ENCODE measurements at regions not wholly inside any gene's neighbourhood (a gene's known extent, or its start where the extent isn't known, plus 50 kb on each side); places are given as distances from the start of the nearest gene placed in this dataset.

DNA sequence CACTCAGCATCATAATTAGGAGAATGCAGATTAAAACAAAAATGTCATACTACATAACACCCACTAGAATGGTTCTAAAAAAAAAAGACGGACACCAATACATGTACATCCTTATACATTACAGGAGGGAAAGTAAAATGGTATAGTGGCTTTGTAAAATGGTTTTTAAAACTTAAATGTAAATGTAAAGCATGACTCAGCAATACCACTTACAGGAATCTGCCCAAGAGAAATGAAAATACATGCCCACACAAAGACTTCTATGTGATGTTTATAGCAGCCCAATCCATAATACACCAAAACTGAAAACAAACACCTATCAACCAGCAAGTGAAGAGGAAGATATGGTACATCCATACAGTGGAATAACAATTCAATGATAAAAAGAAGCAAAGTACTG, 939.1 kb upstream of the ACO1 start:
- DNase-seq (ENCODE audit: extremely low spot score) = no peak
- ChIA-PET CTCF (no interaction called here), POLR2A (no interaction called here)
- TF ChIP-seq, protein P1, sequence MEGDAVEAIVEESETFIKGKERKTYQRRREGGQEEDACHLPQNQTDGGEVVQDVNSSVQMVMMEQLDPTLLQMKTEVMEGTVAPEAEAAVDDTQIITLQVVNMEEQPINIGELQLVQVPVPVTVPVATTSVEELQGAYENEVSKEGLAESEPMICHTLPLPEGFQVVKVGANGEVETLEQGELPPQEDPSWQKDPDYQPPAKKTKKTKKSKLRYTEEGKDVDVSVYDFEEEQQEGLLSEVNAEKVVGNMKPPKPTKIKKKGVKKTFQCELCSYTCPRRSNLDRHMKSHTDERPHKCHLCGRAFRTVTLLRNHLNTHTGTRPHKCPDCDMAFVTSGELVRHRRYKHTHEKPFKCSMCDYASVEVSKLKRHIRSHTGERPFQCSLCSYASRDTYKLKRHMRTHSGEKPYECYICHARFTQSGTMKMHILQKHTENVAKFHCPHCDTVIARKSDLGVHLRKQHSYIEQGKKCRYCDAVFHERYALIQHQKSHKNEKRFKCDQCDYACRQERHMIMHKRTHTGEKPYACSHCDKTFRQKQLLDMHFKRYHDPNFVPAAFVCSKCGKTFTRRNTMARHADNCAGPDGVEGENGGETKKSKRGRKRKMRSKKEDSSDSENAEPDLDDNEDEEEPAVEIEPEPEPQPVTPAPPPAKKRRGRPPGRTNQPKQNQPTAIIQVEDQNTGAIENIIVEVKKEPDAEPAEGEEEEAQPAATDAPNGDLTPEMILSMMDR (IDR thresholded peaks at IDR 0.05; ENCODE audit: control extremely low read depth, extremely low read depth, low read depth, missing control alignments) = no peak

DNA sequence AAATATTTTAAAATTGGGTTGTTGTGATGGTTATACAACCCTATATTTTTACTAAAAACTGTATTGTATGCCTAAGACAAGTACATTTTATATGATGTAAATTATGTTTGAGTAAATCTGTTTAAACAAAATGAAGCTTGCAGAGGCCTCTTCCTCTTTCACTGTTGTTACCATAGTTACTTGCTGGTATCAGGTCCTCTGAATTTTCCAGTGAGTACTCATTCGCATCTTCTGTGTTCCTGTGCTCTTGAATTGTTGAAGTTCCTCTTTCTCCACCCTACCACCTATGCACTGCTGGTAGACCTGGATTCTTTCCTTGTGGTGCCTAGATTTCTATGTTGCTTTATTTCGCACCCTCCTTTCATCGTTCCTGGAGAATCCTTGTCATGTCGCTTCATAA, 938.5 kb upstream of the ACO1 start:
- CTCF ChIA-PET = no interaction called here
- peak; percentile 14 for DNase-seq (ENCODE audit: extremely low spot score)
- POLR2A ChIA-PET = no interaction called here
- TF ChIP-seq, protein P1 (IDR thresholded peaks at IDR 0.05; ENCODE audit: control extremely low read depth, extremely low read depth, low read depth, missing control alignments) = no peak

DNA sequence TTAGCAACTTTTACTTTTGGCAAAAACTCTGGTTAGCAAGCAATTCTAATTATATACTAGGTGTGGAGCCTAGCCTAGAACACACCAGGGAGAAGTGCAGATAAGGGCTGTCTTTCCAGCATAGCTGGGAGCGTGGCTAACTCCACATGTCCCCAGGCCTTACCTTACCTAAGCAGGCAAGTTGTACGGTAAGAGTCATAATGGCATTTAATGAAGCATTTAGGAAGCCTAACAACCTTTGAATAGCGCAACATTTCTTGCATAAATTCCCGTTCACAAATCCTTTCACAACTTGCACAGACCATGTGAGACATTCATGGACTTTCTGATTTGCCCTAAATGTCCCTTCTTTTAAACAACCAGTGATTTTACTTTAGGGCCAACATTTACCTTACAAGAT, 917.4 kb upstream of the ACO1 start:
- TF ChIP-seq, protein P1 (IDR thresholded peaks at IDR 0.05; ENCODE audit: control extremely low read depth, extremely low read depth, low read depth, missing control alignments) = no peak
- POLR2A ChIA-PET = no interaction called here
- no peak for DNase-seq (ENCODE audit: extremely low spot score)

DNA sequence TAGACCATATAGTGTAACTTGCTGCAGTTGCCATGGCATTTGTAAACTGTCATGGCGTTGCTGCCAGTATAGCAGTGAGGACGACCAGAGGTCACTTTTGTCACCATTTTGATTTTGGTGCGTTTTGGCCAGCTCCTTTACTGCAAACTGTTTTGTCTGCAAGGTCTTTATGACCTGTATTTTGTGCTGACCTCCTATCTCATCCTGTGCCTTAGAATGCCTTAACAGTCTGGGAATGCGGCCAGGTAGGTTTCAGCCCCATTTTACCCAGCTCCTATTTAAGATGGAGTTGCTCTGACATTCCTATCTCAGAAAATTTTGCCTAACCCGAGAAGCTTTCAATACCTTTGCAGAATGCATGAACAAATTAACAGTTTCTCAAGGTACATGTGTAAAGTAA, 914.4 kb upstream of the ACO1 start:
- TF ChIP-seq, protein P1 (IDR thresholded peaks at IDR 0.05; ENCODE audit: control extremely low read depth, extremely low read depth, low read depth, missing control alignments) = no peak
- CTCF ChIA-PET = interaction anchor here (2.7 kb wide), 1 partner anchor 20 kb away, joined by 9 read pairs; no protein-coding TSS in a partner anchor
- DNase-seq (ENCODE audit: extremely low spot score) = no peak
- POLR2A ChIA-PET = no interaction called here

More for the DNA sequence above, 917.4 kb upstream of the ACO1 start:
- CTCF ChIA-PET = no interaction called here

DNA sequence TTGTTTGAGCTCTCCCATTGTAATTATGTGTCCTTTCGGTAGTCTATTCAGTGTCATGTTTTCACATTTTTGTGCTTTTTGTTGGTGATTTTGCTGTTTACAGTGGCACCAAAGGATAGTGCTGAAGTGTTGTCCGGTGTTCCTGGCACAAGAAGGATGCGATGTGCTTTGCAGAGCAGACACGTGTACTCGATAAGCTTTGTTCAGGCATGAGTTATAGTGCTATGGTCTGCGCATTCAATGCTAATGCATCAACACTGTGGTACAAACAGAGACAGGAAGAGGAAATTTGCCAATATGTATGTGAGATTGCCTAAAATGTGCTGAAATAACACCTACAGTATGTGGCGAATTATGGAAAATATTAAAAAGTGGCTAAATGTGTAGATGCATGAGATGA, 913.4 kb upstream of the ACO1 start:
- no peak for DNase-seq (ENCODE audit: extremely low spot score)
- TF ChIP-seq, protein P1 (IDR thresholded peaks at IDR 0.05; ENCODE audit: control extremely low read depth, extremely low read depth, low read depth, missing control alignments) = no peak
- POLR2A ChIA-PET = no interaction called here
- CTCF ChIA-PET = no interaction called here

DNA sequence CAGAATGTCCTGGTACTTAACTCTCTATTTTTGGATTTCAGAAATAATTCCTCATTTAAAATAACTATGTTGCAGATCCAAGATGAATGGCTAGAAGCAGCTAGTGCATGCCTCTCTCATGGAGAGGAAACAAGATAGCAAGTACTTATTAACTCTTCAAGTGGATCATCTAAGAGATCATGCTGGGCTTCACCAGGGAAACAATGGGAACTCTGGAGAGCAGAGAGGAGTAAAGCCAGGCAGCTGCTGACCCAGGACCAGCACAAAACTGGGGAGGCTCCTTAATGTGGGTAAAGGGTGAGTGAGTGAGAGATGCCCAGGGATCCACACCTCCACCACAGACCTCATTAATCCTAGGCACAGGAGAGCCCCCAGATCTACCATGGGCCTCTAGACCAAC, 897.8 kb upstream of the ACO1 start:
- ChIA-PET CTCF (no interaction called here), POLR2A (no interaction called here)
- no peak for DNase-seq (ENCODE audit: extremely low spot score)
- TF ChIP-seq, protein P1 (IDR thresholded peaks at IDR 0.05; ENCODE audit: control extremely low read depth, extremely low read depth, low read depth, missing control alignments) = no peak

DNA sequence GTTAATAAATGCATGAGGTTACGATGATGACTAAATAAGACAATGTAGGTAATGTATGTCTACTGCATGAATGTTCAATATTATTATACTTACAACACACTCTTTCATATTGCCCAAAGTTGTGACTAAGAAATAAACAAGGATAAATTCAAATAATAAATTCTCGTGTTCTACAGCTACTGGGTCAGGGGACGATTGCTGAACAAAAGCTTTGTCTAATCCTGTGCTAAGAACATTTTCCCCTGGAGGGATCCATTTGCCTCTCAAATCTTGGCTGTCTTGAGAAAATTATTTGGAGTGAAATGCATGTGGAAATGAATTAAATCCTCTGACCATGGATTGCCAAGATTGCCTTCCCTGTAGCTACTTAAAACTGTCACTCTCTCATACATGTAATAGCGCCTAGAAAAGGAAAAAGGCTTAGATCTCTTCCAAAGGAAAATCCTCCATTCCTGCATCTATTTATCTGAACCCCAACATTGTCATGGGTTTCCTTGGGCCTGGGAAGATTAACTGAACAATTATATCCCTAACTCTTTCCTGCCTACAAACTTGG, 893.8 kb upstream of the ACO1 start:
- CTCF ChIA-PET = interaction anchor here (1.1 kb wide), 1 partner anchor 19 kb away, joined by 3 read pairs; no protein-coding TSS in a partner anchor
- DNase-seq (ENCODE audit: extremely low spot score) = no peak
- TF ChIP-seq, protein P1 (IDR thresholded peaks at IDR 0.05; ENCODE audit: control extremely low read depth, extremely low read depth, low read depth, missing control alignments) = no peak
- POLR2A ChIA-PET = no interaction called here

Data from GM10248 (cell line).